Immature natural killer cell (primary cell): ENCODE measurements at regions not wholly inside any gene's neighbourhood (a gene's known extent, or its start where the extent isn't known, plus 50 kb on each side); places are given as distances from the start of the nearest gene placed in this dataset.
A peak's percentile ranks its signal among the peaks of the same experiment; 100 is the strongest.

ENCODE experiments used
- DNase-seq, 3 donors: peaks; one replicate each; pipeline ENCODE4 v3.0.0; 2022; ENCODE audit warnings: mixed read lengths in 1 of 3
- H3K27ac Mint-ChIP-seq, 6 donors: one replicate each; pipeline ENCODE4 v1.8.0; 2020; ENCODE audit warnings: mixed read lengths in 6 of 6, mild to moderate bottlenecking in 5 of 6, inconsistent platforms in 4 of 6, moderate library complexity in 3 of 6
- H3K27me3 Mint-ChIP-seq, 3 donors: one replicate each; pipeline ENCODE4 v1.8.0; 2020 to 2021; ENCODE audit warnings: low read depth in 3 of 3, mild to moderate bottlenecking in 3 of 3, mixed read lengths in 3 of 3, moderate library complexity in 3 of 3, inconsistent platforms in 1 of 3
- H3K36me3 Mint-ChIP-seq, 3 donors: one replicate each; pipeline ENCODE4 v1.8.0; 2020; ENCODE audit warnings: mixed read lengths in 3 of 3, inconsistent platforms in 2 of 3, mild to moderate bottlenecking in 2 of 3
- H3K4me1 Mint-ChIP-seq, 2 donors: one replicate each; pipeline ENCODE4 v1.8.0; 2020; ENCODE audit warnings: inconsistent platforms in 2 of 2, mild to moderate bottlenecking in 2 of 2, mixed read lengths in 2 of 2, moderate library complexity in 1 of 2
- H3K4me3 Mint-ChIP-seq, 5 donors: one replicate each; pipeline ENCODE4 v1.8.0; 2020; ENCODE audit warnings: mild to moderate bottlenecking in 5 of 5, mixed read lengths in 5 of 5, inconsistent platforms in 3 of 5, moderate library complexity in 3 of 5
- H3K9me3 Mint-ChIP-seq, 6 donors: one replicate each; pipeline ENCODE4 v1.8.0; 2020; ENCODE audit warnings: mild to moderate bottlenecking in 6 of 6, mixed read lengths in 6 of 6, inconsistent platforms in 4 of 6, moderate library complexity in 3 of 6

- H3K4me1 Mint-ChIP-seq: peaks cover 8 to 11% of the 10 kb centered on the region in 2 donors
- no peaks in the 10 kb centered on the region for H3K9me3 Mint-ChIP-seq
- H3K27ac Mint-ChIP-seq: no peak overlapping the region
- H3K4me3 Mint-ChIP-seq: no peak overlapping the region
- DNase-seq: no peak
- H3K27me3 Mint-ChIP-seq: peaks cover 0 to 2% (median 0%) of the 10 kb centered on the region in 3 donors
- H3K36me3 Mint-ChIP-seq: no peaks in the 10 kb centered on the region
Measured at GRCh38 chr12:89264837-89265236, 87.5 kb downstream of the DUSP6 start.

- no peaks in the 10 kb centered on the region for H3K9me3 Mint-ChIP-seq
- no peak overlapping the region for H3K27ac Mint-ChIP-seq
- peaks cover 0 to 2% (median 0%) of the 10 kb centered on the region in 3 donors for H3K27me3 Mint-ChIP-seq
Measured at GRCh38 chr12:89263900-89264299, 88.4 kb downstream of the DUSP6 start.

GRCh38 chr12:89262855-89263552 is 89.3 kb downstream of the DUSP6 start:
- H3K9me3 Mint-ChIP-seq: no peaks in the 10 kb centered on the region
- peaks cover 0 to 2% (median 0%) of the 10 kb centered on the region in 3 donors for H3K27me3 Mint-ChIP-seq
- H3K36me3 Mint-ChIP-seq: peaks cover 0 to 4% (median 0%) of the 10 kb centered on the region in 3 donors
- no peak overlapping the region for H3K4me3 Mint-ChIP-seq
- no peak for DNase-seq
- H3K27ac Mint-ChIP-seq: no peak overlapping the region
- peaks cover 8 to 14% of the 10 kb centered on the region in 2 donors for H3K4me1 Mint-ChIP-seq

More at GRCh38 chr12:89263900-89264299, 88.4 kb downstream of the DUSP6 start:
- Mint-ChIP-seq H3K36me3 (no peaks in the 10 kb centered on the region), H3K4me3 (no peak overlapping the region), H3K4me1 (peaks cover 8 to 11% of the 10 kb centered on the region in 2 donors)
- DNase-seq: no peak

GRCh38 chr12:89261982-89262381 is 90.3 kb downstream of the DUSP6 start:
- peaks cover 12 to 24% of the 10 kb centered on the region in 2 donors for H3K4me1 Mint-ChIP-seq
- H3K27ac Mint-ChIP-seq: peak overlapping the region in 1 of 6 donors; percentile 1
- no peak for DNase-seq
- H3K36me3 Mint-ChIP-seq: peaks cover 0 to 6% (median 0%) of the 10 kb centered on the region in 3 donors
- H3K4me3 Mint-ChIP-seq: no peak overlapping the region
- no peaks in the 10 kb centered on the region for H3K9me3 Mint-ChIP-seq
- peaks cover 0 to 2% (median 0%) of the 10 kb centered on the region in 3 donors for H3K27me3 Mint-ChIP-seq

- DNase-seq: no peak
- Mint-ChIP-seq H3K27ac (no peak overlapping the region), H3K36me3 (peaks cover 0 to 6% (median 0%) of the 10 kb centered on the region in 3 donors), H3K4me1 (peaks cover 13 to 24% of the 10 kb centered on the region in 2 donors), H3K4me3 (no peak overlapping the region), H3K9me3 (no peaks in the 10 kb centered on the region), H3K27me3 (no peaks in the 10 kb centered on the region)
Measured at GRCh38 chr12:89260841-89261637, 91.3 kb downstream of the DUSP6 start.

GRCh38 chr12:89259821-89260220 is 92.5 kb downstream of the DUSP6 start:
- Mint-ChIP-seq H3K9me3 (no peaks in the 10 kb centered on the region), H3K4me3 (no peak overlapping the region), H3K27me3 (no peaks in the 10 kb centered on the region), H3K36me3 (peaks cover 0 to 6% (median under 1%) of the 10 kb centered on the region in 3 donors), H3K27ac (no peak overlapping the region), H3K4me1 (peaks cover 13 to 24% of the 10 kb centered on the region in 2 donors)
- no peak for DNase-seq

- no peak overlapping the region for H3K27ac Mint-ChIP-seq
- no peak overlapping the region for H3K4me3 Mint-ChIP-seq
- DNase-seq: no peak
- no peaks in the 10 kb centered on the region for H3K9me3 Mint-ChIP-seq
- H3K36me3 Mint-ChIP-seq: peaks cover 0 to 6% (median 3%) of the 10 kb centered on the region in 3 donors
- H3K27me3 Mint-ChIP-seq: no peaks in the 10 kb centered on the region
- H3K4me1 Mint-ChIP-seq: peaks cover 13 to 24% of the 10 kb centered on the region in 2 donors
Measured at GRCh38 chr12:89258240-89258969, 93.9 kb downstream of the DUSP6 start.

- H3K9me3 Mint-ChIP-seq: no peaks in the 10 kb centered on the region
- H3K4me3 Mint-ChIP-seq: no peak overlapping the region
- H3K4me1 Mint-ChIP-seq: peaks cover 20 to 29% of the 10 kb centered on the region in 2 donors
- H3K27ac Mint-ChIP-seq: peak overlapping the region in 1 of 6 donors; percentile 50
- no peak for DNase-seq
- no peaks in the 10 kb centered on the region for H3K27me3 Mint-ChIP-seq
- H3K36me3 Mint-ChIP-seq: peaks cover 0 to 6% (median 3%) of the 10 kb centered on the region in 3 donors
Measured at GRCh38 chr12:89257340-89257739, 95.0 kb downstream of the DUSP6 start.

- no peaks in the 10 kb centered on the region for H3K27me3 Mint-ChIP-seq
- peaks cover 0 to 6% (median 3%) of the 10 kb centered on the region in 3 donors for H3K36me3 Mint-ChIP-seq
- H3K27ac Mint-ChIP-seq: peak overlapping the region in 1 of 6 donors; percentile 14
- H3K4me3 Mint-ChIP-seq: no peak overlapping the region
- H3K9me3 Mint-ChIP-seq: no peaks in the 10 kb centered on the region
- DNase-seq: no peak
- peaks cover 26 to 33% of the 10 kb centered on the region in 2 donors for H3K4me1 Mint-ChIP-seq
Measured at GRCh38 chr12:89256060-89256459, 96.2 kb downstream of the DUSP6 start.

- Mint-ChIP-seq H3K36me3 (peaks cover 0 to 6% (median 3%) of the 10 kb centered on the region in 3 donors), H3K27me3 (peaks cover 0 to 1% (median 0%) of the 10 kb centered on the region in 3 donors), H3K4me1 (peaks cover 40 to 47% of the 10 kb centered on the region in 2 donors), H3K27ac (no peak overlapping the region), H3K9me3 (no peaks in the 10 kb centered on the region), H3K4me3 (no peak overlapping the region)
- no peak for DNase-seq
Measured at GRCh38 chr12:89253488-89253887, 98.8 kb downstream of the DUSP6 start.

GRCh38 chr12:89252284-89252683 is 100.0 kb downstream of the DUSP6 start:
- peak overlapping the region in 4 of 5 donors; percentile 15 to 66 (median 44) for H3K4me3 Mint-ChIP-seq
- H3K27ac Mint-ChIP-seq: peak overlapping the region in 5 of 6 donors; percentile 27 to 88 (median 61)
- H3K4me1 Mint-ChIP-seq: peaks cover 37 to 39% of the 10 kb centered on the region in 2 donors
- H3K27me3 Mint-ChIP-seq: peaks cover 0 to 1% (median 0%) of the 10 kb centered on the region in 3 donors
- DNase-seq: peak; percentile 22 to 33 (median 23)
- peaks cover 0 to 3% (median 0%) of the 10 kb centered on the region in 3 donors for H3K36me3 Mint-ChIP-seq
- H3K9me3 Mint-ChIP-seq: no peaks in the 10 kb centered on the region

- Mint-ChIP-seq H3K36me3 (peaks cover 0 to 3% (median 0%) of the 10 kb centered on the region in 3 donors), H3K27me3 (peaks cover 0 to 1% (median 0%) of the 10 kb centered on the region in 3 donors), H3K4me1 (peaks cover 34 to 35% of the 10 kb centered on the region in 2 donors), H3K27ac (peak overlapping the region in 4 of 6 donors; percentile 13 to 78 (median 58)), H3K9me3 (no peaks in the 10 kb centered on the region), H3K4me3 (peak overlapping the region in 2 of 5 donors; percentile 15 to 66)
- DNase-seq: no peak
Measured at GRCh38 chr12:89251342-89252271, 100.7 kb downstream of the DUSP6 start.
